Right forelimb (tissue), 1 donor: ENCODE measurements at regions not wholly inside any gene's neighbourhood (a gene's known extent, or its start where the extent isn't known, plus 50 kb on each side); places are given as distances from the start of the nearest gene placed in this dataset.
"Not testable (repeated sequence)": the region's sequence is repeated elsewhere in the genome, so short reads cannot be mapped to it uniquely, and the experiment has no call there.

Experiments used
- DNase-seq: peaks from one replicate; pipeline ENCODE4 v3.0.0-alpha.2; 2018

GRCh38 chr1:29624320-29625083 is 388.2 kb downstream of the PTPRU start:
- DNase-seq, result no peak

- no peak for DNase-seq
These were observed 387.2 kb downstream of the PTPRU start for GRCh38 chr1:29623501-29623900.

DNA sequence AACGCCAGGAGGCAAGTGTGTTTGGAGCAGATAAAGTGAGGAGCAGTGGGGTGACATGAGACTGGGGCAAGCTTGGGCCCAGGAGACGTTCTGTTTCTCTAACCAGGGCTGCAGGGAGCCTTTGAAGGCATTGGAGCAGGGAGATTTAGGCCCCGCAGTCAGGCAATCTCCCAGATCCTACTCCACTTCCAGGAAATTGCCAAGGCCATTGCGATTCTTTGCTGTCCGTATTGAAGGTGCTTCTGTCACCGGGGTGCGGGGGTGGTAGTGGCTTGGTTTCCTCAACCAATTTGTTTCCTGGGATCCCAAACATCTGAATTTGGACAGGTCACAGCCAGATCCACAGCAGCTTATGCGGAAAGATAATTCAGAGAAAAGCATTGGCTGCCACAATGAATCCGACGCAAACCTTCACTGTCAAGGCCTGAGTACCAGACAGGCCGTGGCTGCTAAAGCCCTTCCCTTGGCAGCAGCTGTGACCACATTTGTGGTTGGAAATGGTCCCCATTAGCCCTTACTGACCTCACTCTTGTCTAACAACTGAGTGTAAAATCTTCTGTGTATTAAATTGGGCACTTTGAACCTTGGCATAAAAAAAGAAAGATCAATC is 385.6 kb downstream of the PTPRU start:
- DNase-seq, result no peak

DNA sequence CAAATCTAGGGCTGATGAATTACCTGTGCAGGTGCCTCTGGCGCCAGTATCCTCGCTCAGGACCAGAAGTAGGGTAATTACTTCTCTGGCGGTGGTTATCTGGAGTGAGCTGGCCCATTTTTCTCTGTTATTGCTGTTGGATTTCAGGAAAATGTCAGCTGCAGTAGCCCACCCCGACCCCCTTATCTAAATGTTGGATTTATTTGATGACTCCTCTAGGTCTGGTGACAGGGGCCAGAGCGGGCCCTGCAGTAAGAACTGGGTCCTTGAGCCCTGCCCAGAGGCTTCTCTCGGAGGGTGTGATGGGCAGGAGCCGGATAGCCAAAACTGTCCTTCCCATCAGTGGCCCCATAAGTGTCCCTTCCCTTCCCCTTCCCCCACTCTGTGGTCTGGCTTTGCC is 384.3 kb downstream of the PTPRU start:
- DNase-seq, result no peak

DNA sequence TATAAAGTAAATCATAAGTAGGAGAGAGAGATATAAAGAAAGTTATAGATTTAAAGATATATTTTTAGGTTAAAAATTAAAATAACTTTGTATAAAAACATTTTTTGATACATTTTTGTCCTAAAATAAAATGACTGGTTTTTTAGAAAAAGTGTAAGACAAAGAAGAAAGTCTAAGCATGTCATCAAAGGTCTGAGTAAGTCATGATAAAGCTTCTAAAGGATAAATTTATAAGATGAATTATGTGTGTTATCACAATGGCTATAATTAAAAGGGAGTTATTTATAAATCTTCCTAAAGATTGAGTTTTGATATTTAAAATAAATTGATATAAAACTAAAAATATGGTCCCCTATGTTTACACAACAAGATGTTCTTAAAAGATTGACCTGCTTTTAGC is 370.9 kb downstream of the PTPRU start:
- DNase-seq, result no peak

- DNase-seq, result not testable (repeated sequence)
These were observed 368.5 kb downstream of the PTPRU start for GRCh38 chr1:29604796-29605195.

DNA sequence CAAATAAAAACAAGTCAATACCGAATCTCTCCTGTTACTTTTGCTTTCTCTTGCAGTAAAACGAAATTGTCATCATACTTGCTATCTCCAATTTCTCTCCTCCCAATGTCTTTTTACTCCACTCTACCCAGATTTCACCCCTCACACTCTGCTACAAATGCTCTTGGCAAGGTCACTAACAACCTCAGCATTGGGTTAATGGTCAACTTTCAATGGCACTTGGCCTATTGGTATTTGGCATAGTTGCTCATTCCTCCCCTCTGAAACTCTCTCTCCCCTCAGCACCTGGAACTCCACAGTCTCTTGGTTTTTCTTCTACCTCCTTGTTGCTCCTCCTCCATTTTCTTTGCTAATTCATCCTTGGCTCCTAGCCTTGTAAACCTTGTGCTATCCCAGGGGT is 367.3 kb downstream of the PTPRU start:
- no peak for DNase-seq

GRCh38 chr1:29602203-29602602 is 365.9 kb downstream of the PTPRU start:
- DNase-seq, result no peak

DNA sequence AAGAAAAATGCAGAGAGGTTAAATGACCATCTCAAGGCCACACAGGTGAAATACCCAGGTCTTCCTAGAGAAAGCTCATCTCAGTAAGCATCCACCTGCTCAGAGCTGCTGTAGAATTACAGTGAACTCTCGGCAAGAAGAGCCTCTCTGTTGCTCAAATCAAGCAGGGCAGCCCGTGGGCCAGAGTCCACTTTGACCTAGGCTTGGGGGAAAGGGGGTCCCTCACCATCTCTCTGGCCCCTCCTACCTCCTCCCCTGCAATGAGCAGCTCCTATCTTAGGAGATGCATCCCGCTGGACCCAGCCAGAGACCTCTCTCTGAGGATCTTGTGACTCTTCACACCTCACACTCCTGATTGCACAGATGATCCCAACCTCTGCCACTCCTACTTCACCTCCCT is 364.7 kb downstream of the PTPRU start:
- DNase-seq, result no peak

DNA sequence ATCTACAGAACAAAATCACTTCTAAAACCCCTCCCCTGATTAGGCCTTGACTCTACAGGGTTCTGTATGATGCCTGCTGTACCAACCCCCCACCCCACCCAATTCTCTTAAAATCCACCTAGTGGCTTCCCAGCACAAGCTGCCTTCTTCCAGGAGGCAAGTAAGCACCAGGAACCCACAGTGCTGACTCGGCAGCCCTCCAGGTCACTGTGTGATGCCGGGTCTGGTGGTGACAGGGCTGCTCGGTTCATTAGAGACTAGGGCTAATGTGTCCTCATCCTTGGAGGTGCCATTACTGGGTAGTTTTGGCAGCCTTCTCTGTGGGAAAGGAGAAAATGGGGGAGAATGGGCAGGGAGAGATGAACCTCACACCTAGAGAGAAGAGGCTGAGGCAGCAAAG is 363.5 kb downstream of the PTPRU start:
- DNase-seq, result no peak

GRCh38 chr1:29599071-29599470 is 362.7 kb downstream of the PTPRU start:
- no peak for DNase-seq

DNA sequence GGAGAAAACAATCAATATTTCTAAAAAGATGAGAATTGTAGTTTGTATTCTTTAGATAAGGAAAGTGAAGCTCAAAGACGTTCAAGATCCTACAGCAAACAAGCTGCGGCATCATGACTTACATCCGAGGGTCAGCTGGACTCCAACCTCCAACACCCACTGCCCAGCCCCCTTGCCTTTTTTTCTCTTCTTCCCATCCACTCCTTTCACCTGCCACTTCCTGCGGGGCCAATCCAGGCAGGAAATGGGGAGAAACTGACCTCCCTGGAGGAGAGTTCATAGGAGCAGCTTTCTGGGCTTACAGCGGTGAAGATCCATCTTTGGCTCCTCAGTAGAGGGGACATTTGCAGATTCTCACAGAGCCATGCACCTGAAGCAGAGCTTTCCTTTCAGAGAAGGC is 361.5 kb downstream of the PTPRU start:
- DNase-seq, result no peak

- DNase-seq, result no peak
These were observed 357.5 kb downstream of the PTPRU start for GRCh38 chr1:29593601-29594382.

DNA sequence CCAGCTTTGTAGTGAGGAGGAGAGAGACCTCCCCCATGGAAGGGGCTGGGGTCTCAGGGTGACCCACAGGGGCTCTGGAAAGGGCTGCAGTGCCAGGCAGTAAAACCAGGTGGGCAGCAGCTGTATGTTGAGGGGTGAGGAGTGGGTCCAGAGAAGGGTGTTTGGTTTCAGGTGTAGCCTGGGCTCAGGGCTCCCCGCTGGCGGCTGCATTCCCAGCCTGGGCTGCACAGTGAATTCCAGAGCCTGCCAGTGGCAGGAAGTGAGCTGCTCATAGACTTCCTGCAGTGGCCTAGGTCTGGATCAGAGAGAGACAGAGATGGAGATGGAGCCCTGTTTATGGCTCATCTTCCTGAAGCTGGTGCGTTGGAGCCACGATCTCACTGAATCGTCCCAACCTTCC is 356.4 kb downstream of the PTPRU start:
- no peak for DNase-seq

GRCh38 chr1:29592261-29592615 is 355.9 kb downstream of the PTPRU start:
- no peak for DNase-seq

DNA sequence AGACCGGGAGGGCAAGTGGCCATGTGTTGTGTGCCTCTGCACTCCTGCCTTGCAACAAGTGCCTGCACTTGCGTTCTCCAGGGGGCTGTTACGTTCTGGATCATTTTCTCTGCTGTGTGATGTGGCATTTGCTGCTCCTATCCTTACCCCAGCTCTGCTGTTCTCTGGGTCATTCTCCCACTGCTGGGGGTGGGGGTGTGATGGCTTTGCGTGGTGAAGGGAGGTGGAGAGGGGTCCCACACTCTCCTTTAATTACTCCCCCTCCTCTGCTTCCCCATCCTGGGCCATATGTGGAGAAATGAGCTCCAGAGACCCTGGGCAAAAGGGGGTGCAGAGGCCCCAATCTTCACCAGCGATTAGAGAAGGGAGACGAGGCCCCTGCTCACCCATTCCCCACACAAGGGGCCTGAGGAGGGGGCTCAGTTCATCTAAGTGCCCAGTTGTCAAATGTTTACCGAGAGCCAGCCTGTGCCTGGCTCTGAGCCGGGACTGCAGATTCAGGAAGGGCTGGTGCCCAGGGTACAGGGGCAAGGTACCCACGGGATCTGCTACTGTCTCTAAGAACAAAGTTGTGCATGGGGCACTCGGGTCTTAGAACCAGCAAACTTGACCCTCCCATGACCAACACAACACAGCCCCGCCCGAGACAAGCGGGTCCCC is 355.4 kb downstream of the PTPRU start:
- no peak for DNase-seq

DNA sequence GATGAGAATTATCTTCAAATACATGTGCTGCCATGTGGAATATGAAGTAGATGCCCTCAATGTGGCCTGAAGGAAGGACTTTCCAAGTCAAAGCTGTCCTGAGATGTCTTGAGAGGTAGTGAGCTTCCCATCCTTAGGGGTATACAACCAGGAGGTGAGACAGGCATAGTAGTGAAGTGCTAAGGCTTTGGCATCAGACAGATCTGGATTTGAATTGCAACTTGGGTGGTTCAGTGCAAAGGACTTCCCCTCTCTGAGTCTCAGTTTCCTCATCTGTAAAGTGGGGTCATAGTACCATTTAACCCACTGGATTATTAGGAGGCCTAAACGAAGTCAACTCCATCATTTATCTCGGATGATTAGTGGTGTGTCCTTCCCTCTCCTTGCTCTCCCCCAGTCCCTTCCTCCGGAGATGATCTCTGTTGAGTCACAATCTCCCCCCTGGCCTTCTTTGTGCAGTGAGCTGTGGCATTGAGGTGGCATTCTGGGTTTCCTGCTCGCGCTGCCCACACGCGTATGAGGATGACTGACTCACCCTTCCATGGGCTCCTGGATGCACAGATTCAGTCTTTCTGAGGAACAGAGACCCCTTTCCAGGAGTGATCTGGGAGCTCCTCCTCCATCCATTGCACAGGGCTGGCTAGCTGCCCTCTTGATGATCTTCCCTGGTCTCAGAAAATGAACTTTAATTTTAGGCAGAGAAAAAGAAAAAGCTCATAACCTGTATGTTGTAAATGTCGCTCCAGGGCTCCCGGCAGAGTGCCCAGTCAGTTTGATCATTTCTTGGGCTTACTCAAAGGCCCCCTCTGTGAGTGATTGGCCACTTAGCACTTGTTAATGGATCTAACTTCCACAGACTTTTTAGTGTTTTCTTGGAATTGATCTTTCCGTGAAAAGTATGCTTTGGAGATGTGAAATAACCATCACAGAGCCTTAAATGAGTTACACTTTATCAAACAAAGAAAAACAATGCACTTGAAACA is 354.6 kb downstream of the PTPRU start:
- no peak for DNase-seq

GRCh38 chr1:29589716-29590115 is 353.4 kb downstream of the PTPRU start:
- DNase-seq, result not testable (repeated sequence)

- DNase-seq, result no peak
These were observed 350.8 kb downstream of the PTPRU start for GRCh38 chr1:29586991-29587745.

DNA sequence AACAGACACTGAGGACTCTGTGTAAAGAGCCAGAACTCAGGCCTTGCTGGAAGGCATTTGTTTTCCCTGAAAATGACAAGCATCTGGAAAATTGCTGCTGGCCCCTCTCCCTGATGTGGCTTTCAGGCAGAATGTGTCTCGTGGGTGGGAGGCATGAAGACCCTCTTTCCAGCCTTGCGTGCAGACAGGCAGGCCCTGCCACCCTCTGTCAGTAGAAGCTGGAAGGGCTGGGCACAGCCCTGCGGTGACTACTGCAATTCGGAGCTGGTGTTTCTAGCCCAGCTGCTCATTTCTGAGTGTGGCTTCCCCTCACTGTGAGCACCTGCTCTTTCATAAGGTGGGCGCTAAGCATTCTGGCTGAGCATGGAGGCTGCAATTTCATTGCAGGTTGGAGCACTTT is 349.9 kb downstream of the PTPRU start:
- no peak for DNase-seq

- no peak for DNase-seq
These were observed 349.3 kb downstream of the PTPRU start for GRCh38 chr1:29585656-29586055.

DNA sequence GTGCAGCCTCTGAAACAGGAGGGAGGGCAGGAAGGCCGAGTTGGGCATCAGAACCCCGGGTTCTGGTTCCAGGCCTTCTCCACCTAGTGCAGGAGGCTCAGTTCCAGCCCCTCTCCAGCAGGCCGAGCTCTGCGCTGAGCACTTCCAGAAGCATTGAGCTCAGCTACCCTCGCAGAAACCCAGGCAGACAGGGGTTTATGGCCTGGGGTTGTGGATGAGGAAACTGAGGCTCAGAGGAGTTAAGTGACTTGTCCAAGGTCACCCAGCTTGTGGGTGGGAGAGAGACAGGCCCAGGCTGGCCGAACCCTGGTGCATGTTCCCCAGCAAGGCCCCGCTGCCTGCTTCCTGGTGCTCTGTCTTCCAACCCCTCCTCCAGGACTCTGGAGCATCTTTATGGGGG is 348.9 kb downstream of the PTPRU start:
- no peak for DNase-seq
